Iris pigment epithelial cell (primary cell): ENCODE measurements at regions not wholly inside any gene's neighbourhood (a gene's known extent, or its start where the extent isn't known, plus 50 kb on each side); places are given as distances from the start of the nearest gene placed in this dataset.

Experiments
- DNase-seq: peaks from one replicate; pipeline ENCODE4 v3.0.0-alpha.2; 2011; ENCODE audit warnings: low read depth

GRCh38 chr7:106775975-106776607 lies 89.0 kb upstream of the PIK3CG start:
- no peak for DNase-seq

GRCh38 chr7:106776618-106777347 lies 88.3 kb upstream of the PIK3CG start:
- no peak for DNase-seq

- DNase-seq, result no peak
These were observed 87.3 kb upstream of the PIK3CG start for GRCh38 chr7:106777674-106778299.

- no peak for DNase-seq
These were observed 86.3 kb upstream of the PIK3CG start for GRCh38 chr7:106778656-106779250.

- no peak for DNase-seq
These were observed 85.2 kb upstream of the PIK3CG start for GRCh38 chr7:106779877-106780276.

- no peak for DNase-seq
These were observed 84.1 kb upstream of the PIK3CG start for GRCh38 chr7:106781007-106781406.

GRCh38 chr7:106781828-106782544 lies 83.1 kb upstream of the PIK3CG start:
- DNase-seq, result no peak

GRCh38 chr7:106783286-106783685 lies 81.8 kb upstream of the PIK3CG start:
- DNase-seq, result no peak

- DNase-seq, result no peak
These were observed 76.4 kb upstream of the PIK3CG start for GRCh38 chr7:106788637-106789036.

GRCh38 chr7:106791526-106791925 lies 73.6 kb upstream of the PIK3CG start:
- DNase-seq, result no peak

- no peak for DNase-seq
These were observed 72.7 kb upstream of the PIK3CG start for GRCh38 chr7:106792233-106792926.

- no peak for DNase-seq
These were observed 71.8 kb upstream of the PIK3CG start for GRCh38 chr7:106793015-106793975.

- no peak for DNase-seq
These were observed 70.6 kb upstream of the PIK3CG start for GRCh38 chr7:106794276-106795083.

GRCh38 chr7:106795084-106795876 lies 69.8 kb upstream of the PIK3CG start:
- no peak for DNase-seq

- no peak for DNase-seq
These were observed 69.2 kb upstream of the PIK3CG start for GRCh38 chr7:106795877-106796231.

GRCh38 chr7:106797937-106798336 lies 67.1 kb upstream of the PIK3CG start:
- no peak for DNase-seq

- no peak for DNase-seq
These were observed 62.5 kb upstream of the PIK3CG start for GRCh38 chr7:106802589-106802988.

- no peak for DNase-seq
These were observed 58.5 kb upstream of the PIK3CG start for GRCh38 chr7:106806556-106806955.

- no peak for DNase-seq
These were observed 57.6 kb upstream of the PIK3CG start for GRCh38 chr7:106807474-106807873.
